Right kidney (tissue), 1 donor: ENCODE measurements at regions not wholly inside any gene's neighbourhood (a gene's known extent, or its start where the extent isn't known, plus 50 kb on each side); places are given as distances from the start of the nearest gene placed in this dataset.
"Not testable (repeated sequence)": the region's sequence is repeated elsewhere in the genome, so short reads cannot be mapped to it uniquely, and the experiment has no call there.

Source experiments
- DNase-seq: peaks from one replicate; pipeline ENCODE4 v3.0.0-alpha.2; 2016

DNA sequence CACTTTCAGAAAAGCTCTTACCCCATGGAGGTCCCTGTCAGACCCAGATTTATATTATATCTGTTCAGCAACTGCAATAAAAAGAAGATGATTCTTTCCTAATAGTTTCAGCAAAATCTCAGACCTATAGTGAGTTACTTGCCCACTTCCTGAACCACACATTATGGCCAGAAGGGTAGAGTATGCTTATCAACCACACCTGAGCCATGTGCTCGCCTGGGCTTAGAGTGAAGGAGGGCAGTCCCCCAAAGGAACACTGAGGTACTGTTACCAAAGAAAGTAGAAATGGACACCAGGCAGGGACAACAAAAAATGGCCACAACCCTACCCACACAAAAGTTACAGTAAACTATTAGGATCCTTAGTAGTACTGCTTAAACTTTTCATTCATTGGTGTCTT is 128.7 kb downstream of the ZNF608 start:
- no peak for DNase-seq

DNA sequence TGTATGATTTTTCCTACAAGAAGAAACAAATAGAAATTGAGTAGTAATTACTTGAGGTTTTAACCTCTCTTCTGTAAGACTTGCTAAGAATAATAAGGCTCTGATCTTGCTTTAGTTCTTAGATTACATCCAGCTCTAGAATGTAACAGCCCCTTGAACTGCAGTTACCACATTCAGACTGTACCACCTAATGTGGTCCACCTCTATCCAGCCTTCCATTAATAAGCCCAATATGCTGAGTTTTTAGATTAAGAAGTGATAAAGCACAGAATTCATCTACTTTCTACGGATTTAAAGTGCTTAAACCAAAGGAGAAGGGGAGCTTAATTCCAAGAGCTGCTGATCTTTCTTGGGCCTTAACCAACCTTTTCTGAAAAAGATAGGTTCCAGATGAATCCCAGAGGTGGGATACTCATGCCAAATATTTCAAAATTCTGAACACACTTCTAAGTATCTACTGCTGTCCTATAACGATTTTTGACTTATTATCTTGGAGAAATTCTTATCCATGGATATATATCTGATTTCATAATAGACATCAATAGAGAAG is 131.5 kb downstream of the ZNF608 start:
- DNase-seq: no peak

DNA sequence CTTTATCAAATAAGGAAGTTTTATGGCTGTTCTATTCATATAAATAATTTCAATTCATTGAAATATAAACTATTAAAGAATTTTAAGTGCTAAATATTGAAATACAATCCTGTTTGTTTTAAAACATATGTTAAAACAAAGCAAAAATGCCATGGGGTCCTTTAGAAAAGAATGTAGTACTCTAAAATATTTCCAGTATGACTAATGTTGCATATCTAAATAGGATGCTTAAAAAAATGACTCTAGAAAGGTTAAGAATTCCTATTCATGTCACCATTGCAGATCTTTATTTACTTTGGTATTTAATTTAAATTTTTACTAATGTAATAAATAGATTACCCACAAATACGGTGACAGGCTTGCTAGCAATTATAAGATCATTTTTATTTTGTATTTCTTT is 132.3 kb downstream of the ZNF608 start:
- DNase-seq: no peak

DNA sequence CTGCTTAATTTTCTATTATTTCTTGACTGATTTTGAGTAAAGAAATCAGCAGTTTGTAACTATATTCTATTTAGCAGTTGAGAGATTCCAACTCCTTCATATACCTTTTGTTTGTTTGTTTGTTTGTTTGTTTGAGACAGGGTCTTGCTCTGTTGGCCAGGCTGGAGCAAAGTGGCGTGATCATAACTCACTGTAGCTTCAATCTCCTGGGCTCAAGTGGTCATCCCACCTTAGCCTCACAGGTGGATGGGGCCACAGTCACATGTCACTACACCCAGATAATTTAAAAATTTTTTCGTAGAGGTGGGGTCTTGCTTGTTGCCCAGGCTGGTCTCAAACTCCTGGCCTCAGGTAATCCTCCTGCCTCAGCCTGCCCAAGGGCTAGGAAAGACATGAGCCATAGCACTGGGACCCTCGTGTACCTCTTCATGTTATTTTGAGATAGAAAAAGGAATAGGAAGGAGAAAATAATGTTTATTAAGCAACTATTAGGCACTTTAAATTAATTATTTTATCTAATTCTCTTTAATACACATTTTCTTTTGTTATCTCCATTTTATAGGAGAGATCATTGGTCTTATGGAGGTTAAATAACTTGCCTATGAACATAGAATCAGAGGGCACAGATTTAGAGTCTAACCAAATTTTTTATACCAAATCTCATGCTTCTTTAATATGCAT is 133.0 kb downstream of the ZNF608 start:
- no peak for DNase-seq

DNA sequence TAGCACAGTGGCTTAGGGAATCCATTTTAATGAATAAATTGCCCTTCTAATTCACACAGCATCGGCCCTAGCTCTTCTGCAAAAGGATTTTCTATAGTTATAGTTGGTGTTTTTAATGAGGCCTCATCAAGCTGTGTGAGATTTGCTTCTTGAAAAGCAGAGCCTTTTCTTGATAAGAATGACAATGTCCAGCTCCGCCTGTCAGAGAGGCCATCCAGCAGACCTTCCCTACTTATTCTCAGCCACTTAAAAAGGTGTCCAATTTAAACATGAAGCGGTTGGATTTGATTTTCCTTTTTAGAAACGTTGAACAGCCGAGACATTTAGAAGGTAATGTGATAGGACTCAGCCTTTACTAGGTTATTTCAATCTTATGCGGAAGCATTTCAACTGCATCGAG is 134.4 kb downstream of the ZNF608 start:
- no peak for DNase-seq

DNA sequence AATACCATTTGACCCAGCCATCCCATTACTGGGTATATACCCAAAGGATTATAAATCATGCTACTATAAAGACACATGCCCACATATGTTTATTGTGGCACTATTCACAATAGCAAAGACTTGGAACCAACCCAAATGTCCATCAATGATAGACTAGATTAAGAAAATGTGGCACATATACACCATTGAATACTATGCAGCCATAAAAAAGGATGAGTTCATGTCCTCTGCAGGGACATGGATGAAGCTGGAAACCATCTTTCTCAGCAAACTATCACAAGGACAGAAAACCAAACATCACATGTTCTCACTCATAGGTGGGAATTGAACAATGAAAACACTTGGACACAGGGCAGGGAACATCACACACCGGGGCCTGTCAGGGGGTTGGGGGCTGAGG is 135.2 kb downstream of the ZNF608 start:
- not testable (repeated sequence) for DNase-seq

DNA sequence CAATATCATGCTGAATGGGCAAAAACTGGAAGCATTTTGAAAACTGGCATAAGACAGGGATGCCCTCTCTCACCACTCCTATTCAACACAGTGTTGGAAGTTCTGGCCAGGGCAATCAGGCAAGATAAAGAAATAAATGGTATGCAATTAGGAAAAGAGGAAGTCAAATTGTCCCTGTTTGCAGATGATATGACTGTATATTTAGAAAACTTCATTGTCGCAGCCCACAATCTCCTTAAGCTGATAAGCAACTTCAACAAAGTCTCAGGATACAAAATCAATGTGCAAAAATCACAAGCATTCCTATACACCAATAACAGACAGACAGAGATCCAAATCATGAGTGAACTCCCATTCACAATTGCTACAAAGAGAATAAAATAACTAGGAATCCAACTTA is 136.8 kb downstream of the ZNF608 start:
- not testable (repeated sequence) for DNase-seq

DNA sequence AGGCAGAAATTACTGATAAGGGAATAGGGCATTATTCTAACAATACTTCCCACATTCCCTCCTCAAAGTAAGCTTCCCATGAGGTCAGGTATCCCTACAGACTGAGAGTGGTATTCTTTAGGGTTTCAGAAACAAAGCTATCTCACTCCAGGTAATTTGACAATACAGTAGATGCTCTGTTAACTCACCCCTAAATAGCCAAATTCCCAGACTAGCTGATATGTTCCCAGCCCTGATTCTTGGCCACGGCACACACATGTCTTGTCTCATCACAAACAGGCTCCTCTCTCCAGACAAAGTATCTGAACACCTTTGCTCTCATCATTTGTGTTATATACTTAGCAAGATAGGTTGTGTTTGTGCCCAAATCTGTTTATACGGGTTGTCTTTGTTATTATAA is 139.9 kb downstream of the ZNF608 start:
- no peak for DNase-seq

DNA sequence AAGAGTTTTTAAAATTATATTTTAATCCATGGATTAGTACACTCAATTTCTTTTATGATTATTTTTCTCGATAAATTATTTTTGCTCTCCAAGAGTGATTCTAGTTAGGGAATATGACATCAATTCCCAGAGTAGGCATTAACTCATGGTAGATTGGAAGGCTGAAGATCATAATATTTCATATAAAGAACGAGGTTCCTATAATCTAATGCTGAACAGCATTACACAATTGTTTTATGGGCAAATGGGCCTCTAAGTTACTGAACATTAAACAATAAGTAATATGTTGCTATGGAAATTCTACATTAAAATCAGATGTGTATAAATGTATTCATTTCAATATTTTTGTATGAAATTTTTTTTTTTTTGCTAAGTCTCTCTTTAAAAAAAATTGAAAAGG is 140.3 kb downstream of the ZNF608 start:
- DNase-seq: no peak

DNA sequence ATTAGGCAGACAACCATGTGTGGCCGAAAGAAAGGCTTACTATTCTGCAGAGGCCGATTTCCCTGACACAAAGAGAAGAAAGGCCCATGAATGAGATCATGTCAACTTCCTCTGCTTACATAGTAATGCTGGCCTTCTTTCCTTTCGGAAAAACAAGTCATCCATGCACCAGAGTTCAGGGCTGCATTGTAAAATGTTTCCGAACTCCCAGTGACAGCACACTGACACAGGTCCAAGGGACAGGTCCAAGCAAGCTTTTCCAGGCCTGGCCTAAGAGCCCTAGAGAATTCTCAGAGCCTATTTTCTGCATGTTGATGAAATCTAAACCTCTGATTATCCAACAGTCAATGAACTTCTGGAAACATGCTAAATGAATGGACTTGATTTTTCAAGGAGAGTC is 140.9 kb downstream of the ZNF608 start:
- DNase-seq: peak; percentile 45

DNA sequence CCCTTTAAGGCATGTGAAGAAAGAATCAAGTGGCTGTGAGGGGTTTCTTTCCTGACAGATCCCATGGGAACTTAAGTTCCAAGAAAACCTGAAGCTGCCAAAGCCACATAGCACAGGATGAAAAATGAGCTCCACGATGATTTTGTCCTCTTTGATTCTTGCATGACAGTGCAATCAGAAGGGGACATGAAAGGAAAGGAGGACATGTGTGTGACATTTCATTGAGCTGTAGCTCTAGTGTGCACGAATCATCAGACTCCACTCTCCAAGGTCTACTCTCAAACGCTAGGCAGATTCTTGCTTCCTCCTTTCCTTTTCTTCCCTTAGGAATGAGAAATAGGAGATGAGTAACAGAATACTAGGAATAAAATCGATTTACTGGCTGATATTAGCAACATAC is 142.0 kb downstream of the ZNF608 start:
- DNase-seq: no peak

DNA sequence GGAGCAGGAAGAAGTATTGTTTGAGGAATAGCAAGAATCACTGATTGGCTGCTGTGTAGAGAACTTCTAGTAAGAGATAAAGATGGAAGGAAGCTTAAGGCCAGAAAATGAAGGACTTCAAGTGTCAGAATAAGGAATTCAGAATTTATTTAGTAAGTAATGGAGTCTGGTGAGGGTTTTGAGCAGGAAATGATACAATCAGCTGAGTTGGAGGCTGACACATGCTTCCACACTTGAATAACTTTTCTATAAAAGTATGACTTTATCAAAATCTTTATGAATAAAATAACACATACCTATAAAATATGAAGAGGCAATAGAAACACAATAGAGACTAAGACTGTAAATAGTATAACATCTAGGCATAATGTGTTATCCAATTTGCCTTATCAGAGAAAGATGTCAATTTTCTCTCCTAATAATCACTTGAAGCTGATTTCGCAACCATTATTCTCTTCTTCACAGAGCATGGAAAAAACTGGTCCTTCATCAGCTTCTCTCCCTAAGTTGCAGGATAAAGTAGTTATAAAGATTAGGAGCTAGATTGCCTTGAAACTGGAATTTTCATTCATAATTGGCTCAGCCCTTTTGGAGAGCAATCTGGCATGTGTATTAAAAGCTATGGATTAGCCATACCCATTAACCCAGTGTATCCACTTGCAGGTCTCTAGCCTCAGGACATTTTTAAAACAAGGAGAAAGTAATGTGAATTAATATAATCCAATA is 143.4 kb downstream of the ZNF608 start:
- no peak for DNase-seq

DNA sequence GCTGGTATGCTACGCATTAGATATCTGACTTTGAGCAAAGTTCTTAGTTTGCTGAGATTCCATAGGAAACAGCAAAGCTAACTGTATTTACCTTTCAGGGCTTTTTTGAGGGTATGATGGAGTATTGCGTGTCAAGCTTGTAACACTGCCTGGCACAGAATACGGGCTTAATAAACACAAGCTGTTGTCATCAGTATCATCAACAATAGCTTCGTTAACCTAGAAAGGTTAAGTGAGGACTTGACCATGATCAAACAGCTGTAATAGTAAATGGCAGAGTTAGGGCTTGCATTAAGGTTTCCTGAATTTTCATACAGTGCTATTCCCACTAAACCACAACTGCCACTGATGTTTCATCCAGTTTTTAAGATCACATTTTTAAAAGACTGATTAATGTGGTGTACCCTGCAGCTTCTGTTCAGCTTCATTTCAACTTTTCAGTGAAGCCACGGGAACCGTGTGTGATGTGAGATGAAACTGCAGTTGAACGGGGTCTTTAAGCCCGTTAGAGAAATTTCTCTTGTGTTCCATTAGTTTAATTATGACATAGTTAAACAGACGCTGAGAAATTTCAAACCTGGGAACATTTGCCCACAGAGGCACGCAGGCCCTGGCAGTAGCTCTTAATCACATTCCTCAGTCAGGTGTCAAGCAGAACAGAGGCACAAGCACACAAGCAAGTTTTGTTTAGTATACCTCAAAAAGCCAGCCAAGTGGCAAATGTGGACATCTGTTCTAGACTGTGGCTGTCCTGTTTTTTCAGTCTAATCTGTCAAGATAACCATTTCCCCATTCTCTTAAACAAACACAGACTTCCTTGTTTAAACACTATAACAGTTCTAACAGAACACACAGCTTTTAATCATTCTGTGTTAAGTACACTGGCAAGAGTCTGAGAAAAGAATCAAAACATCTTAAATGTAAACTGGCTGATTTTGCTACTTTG is 147.1 kb downstream of the ZNF608 start:
- peak; percentile 38 for DNase-seq

DNA sequence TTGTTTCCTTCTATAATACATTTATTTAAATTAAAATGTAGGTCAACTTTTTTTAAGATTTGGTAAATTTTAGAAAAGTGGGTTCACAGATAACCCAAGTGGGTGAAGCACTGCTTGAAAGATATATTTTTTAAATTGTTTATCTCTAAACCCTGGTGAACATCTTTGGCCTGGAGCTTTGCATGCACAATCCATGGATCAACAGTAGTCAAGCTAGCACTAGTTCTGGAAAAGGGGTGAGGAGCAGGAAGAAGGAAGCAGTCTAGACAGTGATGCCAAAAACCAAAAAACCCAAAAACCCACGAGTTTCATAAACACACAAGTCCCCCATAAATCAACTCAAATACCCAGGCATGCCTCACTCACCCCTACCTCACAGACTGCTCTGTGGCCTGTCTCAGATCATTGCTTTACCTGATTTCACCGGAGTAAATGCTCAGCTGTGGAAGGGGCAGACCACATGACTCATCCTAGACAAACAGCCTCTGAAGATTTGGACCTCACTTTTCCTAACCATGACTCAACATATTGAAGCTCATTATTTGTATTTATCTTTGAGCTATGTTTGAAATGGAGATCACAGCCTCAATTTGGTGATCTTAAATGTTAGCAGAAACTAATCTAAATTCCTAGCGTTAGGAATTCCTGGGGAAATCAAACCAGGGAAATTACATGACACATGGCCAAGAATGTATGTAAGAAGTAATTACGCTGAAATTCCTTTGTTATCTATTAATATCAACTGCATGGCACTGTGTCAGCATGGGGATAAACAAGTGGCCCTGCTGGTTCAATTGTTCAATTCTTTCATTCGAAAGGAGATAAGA is 149.6 kb downstream of the ZNF608 start:
- no peak for DNase-seq

DNA sequence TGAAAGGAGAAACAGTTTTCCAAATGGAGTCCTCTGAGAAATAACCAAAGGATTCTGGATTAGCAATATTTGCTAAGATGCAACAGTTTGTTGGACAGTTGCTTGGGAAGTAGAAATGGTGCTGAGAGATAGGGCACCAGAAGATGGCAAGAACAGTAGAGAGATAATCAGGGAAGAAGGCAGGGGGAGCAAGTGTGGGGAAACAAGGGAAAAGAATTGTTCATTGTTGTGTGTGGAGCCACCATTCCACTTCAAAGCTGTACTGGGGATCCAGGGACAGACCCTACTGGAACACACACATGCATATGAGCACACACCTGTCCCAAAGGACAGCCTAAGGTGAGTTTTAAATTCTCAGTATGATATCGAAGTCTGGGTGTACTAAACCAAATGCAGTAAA is 152.5 kb downstream of the ZNF608 start:
- no peak for DNase-seq

DNA sequence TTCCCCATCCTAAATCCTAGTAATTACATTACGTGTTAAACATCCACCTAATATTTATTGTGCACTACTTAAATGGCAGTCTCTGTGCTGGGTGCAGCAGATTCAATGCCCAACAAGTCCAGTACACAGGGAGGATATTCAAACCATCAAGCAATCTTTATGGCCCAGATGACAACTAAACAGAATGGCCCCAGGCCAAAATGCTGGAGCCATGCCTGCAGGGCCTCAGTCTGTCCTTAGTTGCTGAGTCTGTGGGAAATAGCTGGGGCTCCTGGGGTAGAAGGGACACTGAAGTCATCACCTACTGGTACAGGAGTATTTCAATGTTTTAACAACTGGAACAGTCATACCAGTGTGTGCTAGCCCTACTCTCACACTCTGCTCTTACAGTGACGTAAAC is 153.5 kb downstream of the ZNF608 start:
- DNase-seq: no peak

DNA sequence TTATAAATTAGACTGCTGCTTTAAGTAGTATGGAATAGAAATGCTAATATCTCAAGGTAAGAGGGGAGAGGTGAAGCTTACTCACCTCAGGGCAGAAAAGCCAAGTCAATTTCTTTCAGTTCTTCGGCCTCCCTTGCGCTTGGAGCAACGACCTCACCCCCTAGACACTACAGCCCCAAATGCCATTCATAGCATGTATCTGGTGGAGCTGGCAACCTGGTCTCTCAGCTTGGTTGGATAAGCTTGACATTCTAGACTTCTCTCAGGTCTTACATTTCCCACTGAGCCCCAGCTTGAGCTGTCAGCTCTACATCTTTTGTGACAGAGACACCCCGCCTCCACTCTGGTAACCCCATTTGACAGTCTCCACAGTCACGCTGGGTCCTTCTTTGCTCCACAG is 154.9 kb downstream of the ZNF608 start:
- no peak for DNase-seq

DNA sequence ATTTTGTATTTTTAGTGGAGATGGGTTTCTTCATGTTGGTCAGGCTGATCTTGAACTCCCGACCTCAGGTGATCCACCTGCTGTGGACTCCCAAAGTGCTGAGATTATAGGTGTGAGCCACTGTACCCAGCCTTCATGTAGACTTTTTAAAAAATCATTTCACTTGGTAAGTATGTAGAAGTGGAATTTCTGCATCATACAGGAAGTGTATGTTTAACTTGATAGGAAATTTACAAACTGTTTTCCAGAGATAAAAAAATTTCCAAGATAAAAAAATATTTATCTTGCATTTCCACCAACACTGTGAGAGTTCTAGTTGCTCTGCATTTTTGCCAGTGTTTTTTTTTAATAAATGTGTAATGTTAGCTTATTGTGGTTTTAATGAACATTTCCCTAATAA is 155.8 kb downstream of the ZNF608 start:
- no peak for DNase-seq

DNA sequence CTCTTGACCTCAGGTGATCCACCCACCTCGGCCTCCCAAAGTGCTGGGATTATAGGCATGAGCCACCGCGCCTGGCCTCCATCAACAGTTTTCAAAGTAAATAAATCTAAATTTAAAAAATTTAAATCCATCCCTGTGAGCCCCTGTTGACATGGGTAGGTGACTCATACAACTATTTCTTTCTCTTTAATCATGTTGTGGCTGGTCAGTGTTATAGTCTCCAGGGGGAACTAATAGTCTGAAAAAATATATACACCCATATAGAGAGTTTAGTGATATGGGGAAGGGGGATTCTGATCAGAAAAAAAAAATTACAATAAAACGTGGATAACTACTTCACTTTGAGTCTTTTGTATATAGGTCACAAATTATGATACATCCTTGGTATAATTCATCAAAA is 159.2 kb downstream of the ZNF608 start:
- no peak for DNase-seq

DNA sequence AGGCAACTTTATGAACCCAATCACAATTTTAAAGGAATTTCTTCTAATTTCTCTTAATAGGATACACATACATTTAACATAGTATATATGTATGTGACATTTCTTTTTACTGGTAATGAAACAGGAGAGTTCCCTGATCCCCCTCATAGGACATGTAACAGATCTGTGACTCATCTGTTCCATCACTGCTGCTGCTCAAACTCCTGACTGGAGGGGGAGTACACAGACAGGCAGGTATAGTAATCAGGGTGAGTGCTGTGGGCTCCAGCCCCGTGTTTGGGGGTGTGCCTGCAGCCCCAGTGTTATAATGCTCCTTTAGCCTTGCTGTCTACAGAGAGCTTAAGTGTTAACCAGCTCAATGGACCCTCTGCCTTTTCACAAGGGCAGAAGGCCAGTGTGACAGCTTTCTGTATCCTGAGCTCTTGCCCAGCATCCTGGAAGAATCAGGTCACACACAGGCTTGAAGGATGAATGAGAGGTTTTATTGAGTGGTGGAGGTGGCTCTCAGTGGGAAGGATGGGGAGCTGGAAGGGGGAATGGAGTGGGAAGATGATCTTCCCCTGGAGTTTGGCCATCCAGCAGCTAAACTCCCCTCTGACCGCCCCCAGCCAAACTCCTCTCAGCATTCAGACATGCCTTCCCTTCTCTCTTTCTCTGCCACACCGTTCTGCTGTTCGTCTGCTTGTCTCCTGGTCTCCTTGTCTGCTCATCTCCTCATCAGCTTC is 161.3 kb downstream of the ZNF608 start:
- DNase-seq: no peak
